ENCODE measurements at regions not wholly inside any gene's neighbourhood (a gene's known extent, or its start where the extent isn't known, plus 50 kb on each side); places are given as distances from the start of the nearest gene placed in this dataset.
"Not testable (repeated sequence)": the region's sequence is repeated elsewhere in the genome, so short reads cannot be mapped to it uniquely, and the experiment has no call there.

GRCh38 chr9:12333966-12334365 lies 359.2 kb upstream of the TYRP1 start:
- DNase-seq (ENCODE audit: low spot score); ATAC-seq: not testable (repeated sequence)

GRCh38 chr9:12350775-12351174 lies 342.4 kb upstream of the TYRP1 start:
- ATAC-seq, result no peak
- DNase-seq (ENCODE audit: low spot score), result no peak

GRCh38 chr9:12351293-12352044 lies 341.7 kb upstream of the TYRP1 start:
- DNase-seq (ENCODE audit: low spot score) (no peak), ATAC-seq (no peak)

GRCh38 chr9:12352045-12352315 lies 341.2 kb upstream of the TYRP1 start:
- ATAC-seq (no peak), DNase-seq (ENCODE audit: low spot score) (no peak)

GRCh38 chr9:12363439-12363838 lies 329.7 kb upstream of the TYRP1 start:
- no peak for ATAC-seq
- DNase-seq (ENCODE audit: low spot score), result no peak

GRCh38 chr9:12368569-12368968 lies 324.6 kb upstream of the TYRP1 start:
- DNase-seq (ENCODE audit: low spot score) (no peak), ATAC-seq (no peak)

- DNase-seq (ENCODE audit: low spot score) (no peak), ATAC-seq (no peak)
These were observed 301.2 kb upstream of the TYRP1 start for GRCh38 chr9:12391839-12392509.

- no peak for ATAC-seq
- DNase-seq (ENCODE audit: low spot score), result no peak
These were observed 299.1 kb upstream of the TYRP1 start for GRCh38 chr9:12394105-12394504.

- ATAC-seq (no peak), DNase-seq (ENCODE audit: low spot score) (no peak)
These were observed 289.5 kb upstream of the TYRP1 start for GRCh38 chr9:12403721-12404120.

GRCh38 chr9:12413986-12414385 lies 279.2 kb upstream of the TYRP1 start:
- DNase-seq (ENCODE audit: low spot score) (no peak), ATAC-seq (no peak)

- no peak for ATAC-seq
These were observed 278.7 kb upstream of the TYRP1 start for GRCh38 chr9:12414514-12414913.

GRCh38 chr9:12415361-12415760 lies 277.8 kb upstream of the TYRP1 start:
- ATAC-seq, result no peak
- no peak for DNase-seq (ENCODE audit: low spot score)

More at GRCh38 chr9:12414514-12414913, 278.7 kb upstream of the TYRP1 start:
- no peak for DNase-seq (ENCODE audit: low spot score)

GRCh38 chr9:12416716-12417115 lies 276.5 kb upstream of the TYRP1 start:
- ATAC-seq, result no peak
- no peak for DNase-seq (ENCODE audit: low spot score)

GRCh38 chr9:12424243-12424642 lies 268.9 kb upstream of the TYRP1 start:
- no peak for DNase-seq (ENCODE audit: low spot score)
- ATAC-seq, result no peak

- ATAC-seq, result no peak
These were observed 267.0 kb upstream of the TYRP1 start for GRCh38 chr9:12425878-12426864.

GRCh38 chr9:12439267-12439666 lies 253.9 kb upstream of the TYRP1 start:
- no peak for DNase-seq (ENCODE audit: low spot score)
- ATAC-seq, result no peak

More at GRCh38 chr9:12425878-12426864, 267.0 kb upstream of the TYRP1 start:
- no peak for DNase-seq (ENCODE audit: low spot score)

- ATAC-seq; DNase-seq (ENCODE audit: low spot score): not testable (repeated sequence)
These were observed 252.1 kb upstream of the TYRP1 start for GRCh38 chr9:12441080-12441479.

GRCh38 chr9:12441506-12441905 lies 251.7 kb upstream of the TYRP1 start:
- DNase-seq (ENCODE audit: low spot score), result no peak
- ATAC-seq, result no peak

GRCh38 chr9:12448246-12448645 lies 244.9 kb upstream of the TYRP1 start:
- DNase-seq (ENCODE audit: low spot score) (no peak), ATAC-seq (no peak)

GRCh38 chr9:12457237-12457636 lies 235.9 kb upstream of the TYRP1 start:
- ATAC-seq, result no peak
- no peak for DNase-seq (ENCODE audit: low spot score)

GRCh38 chr9:12461763-12462460 lies 231.3 kb upstream of the TYRP1 start:
- no peak for DNase-seq (ENCODE audit: low spot score)
- no peak for ATAC-seq

All from left lobe of liver (tissue), 2 donors.